HG03064 (cell line): ENCODE measurements at regions not wholly inside any gene's neighbourhood (a gene's known extent, or its start where the extent isn't known, plus 50 kb on each side); places are given as distances from the start of the nearest gene placed in this dataset.
"Not testable (repeated sequence)": the region's sequence is repeated elsewhere in the genome, so short reads cannot be mapped to it uniquely, and the experiment has no call there.

Source experiments
- ATAC-seq: cut with Tn5 transposase; IDR thresholded peaks from one replicate; pipeline ENCODE4 v1.9.1; 2021; ENCODE audit warnings: low read depth; ENCODE audit not compliant: unreplicated experiment

- ATAC-seq = no peak
Observed at GRCh38 chr12:116427200-116427930, 131.8 kb upstream of the MAP1LC3B2 start.

- ATAC-seq = no peak
Observed at GRCh38 chr12:116429826-116430360, 129.3 kb upstream of the MAP1LC3B2 start.

- no peak for ATAC-seq
Observed at GRCh38 chr12:116430911-116431565, 128.1 kb upstream of the MAP1LC3B2 start.

- no peak for ATAC-seq
Observed at GRCh38 chr12:116431677-116432300, 127.4 kb upstream of the MAP1LC3B2 start.

- no peak for ATAC-seq
Observed at GRCh38 chr12:116432314-116432750, 126.8 kb upstream of the MAP1LC3B2 start.

- no peak for ATAC-seq
Observed at GRCh38 chr12:116433249-116433648, 125.9 kb upstream of the MAP1LC3B2 start.

- ATAC-seq = no peak
Observed at GRCh38 chr12:116434155-116435011, 124.8 kb upstream of the MAP1LC3B2 start.

DNA sequence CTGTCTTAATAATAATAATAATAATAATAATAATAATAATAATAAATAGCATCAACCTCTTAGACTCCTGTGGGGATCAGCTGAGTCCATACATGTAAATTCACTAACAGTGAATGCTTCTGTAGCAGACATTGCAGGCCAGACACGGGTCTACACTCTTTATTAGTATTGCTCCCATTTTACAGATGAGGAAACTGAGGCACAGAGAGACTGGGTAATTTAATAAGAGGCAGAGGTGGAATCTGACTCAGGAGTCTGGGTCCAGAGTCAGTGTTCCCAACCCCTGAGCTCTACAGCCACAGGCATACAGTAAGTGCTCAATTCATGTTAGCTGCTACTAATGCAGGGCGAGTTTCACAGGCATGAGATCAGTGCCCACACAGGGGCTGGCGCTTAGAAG is 123.2 kb upstream of the MAP1LC3B2 start:
- no peak for ATAC-seq

DNA sequence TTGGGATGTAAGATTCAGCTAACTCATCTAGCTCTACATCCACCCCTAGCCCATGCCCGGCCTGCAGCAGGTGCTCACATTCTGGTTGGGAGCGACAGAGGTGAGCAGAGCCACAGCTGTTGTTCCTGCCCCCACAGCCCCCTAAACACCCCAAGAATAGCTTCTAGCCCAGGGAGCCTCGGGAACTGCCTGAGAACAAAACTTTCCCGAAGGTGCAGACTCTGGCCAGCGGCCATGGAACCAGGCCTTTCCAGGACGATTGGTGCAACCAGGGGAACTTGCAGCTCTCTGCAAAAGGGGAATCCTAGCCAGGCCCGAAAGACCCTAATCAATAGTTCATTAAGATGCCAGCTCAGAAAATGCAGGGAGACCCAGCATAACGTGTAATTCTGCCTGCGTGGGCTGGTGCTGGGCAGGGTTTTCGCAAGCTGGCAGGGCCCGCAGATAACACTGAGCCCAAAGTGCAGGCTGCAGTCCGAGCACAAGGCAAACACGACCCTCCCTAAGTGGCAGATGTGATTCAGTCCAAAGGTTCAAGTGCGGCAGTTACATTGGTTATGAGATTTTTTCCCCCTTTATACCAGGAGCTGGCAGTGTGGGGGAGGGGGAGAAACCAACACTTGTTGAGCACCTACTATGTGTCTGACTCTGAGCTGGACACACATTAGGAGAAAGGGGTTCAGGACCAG is 122.5 kb upstream of the MAP1LC3B2 start:
- ATAC-seq = no peak

DNA sequence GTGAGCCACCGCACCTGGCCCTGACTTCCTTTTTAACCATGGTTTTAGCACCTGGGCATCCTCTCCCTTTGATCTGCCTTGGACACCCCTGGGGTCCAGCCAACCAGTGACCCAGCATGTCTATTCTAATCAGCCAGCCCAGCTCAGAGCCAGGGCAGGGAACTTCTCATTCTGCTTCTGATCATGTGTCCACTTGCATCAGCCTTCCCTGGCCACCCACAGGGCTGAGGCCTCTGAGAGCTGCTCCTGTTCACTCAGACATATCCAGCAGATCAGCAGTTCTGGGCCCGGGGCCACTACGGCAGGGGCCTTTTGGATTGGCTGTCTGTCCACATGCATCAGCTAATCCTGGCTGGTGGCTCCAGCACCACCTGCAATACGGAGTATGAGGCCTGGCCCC is 117.9 kb upstream of the MAP1LC3B2 start:
- ATAC-seq = no peak

- ATAC-seq = no peak
Observed at GRCh38 chr12:116442304-116442703, 116.9 kb upstream of the MAP1LC3B2 start.

DNA sequence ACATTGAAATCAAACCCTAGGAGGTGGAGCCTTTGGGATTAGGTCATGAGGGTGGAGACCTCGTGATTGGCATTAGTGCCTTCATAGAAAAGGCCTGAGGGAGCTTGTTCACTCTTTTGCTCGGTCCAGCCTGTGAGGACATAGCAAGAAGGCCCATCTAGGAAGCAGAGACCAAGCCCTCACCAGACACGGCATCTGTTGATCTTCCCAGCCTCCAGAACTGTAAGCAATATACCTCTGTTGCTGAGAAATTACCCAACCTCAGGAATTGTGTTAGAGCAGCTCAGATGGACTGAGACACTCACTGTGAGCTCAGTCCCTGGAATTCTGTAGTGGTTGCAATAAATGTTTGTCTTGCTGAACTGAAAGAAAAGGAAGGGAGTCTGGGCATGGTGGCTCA is 116.2 kb upstream of the MAP1LC3B2 start:
- no peak for ATAC-seq

GRCh38 chr12:116443821-116444589 is 115.2 kb upstream of the MAP1LC3B2 start:
- no peak for ATAC-seq

DNA sequence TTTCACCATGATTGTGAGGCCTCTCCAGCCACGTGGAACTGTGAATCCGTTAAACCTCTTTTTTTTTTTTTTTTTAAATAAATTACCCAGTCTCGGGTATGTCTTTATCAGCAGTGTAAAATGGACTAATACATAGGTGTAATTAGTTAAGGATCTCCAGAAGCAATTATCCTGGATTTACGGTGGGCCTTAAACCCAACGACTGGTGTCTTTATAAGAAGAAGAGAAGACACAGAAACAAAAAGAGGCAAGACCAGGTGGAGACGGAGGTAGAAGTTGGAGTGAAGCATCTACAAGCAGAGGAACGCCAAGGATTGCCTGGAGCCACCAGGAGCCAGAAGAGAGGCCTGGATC is 114.6 kb upstream of the MAP1LC3B2 start:
- ATAC-seq = no peak

GRCh38 chr12:116448165-116448739 is 110.9 kb upstream of the MAP1LC3B2 start:
- ATAC-seq = no peak

GRCh38 chr12:116450406-116450910 is 108.7 kb upstream of the MAP1LC3B2 start:
- ATAC-seq = no peak

GRCh38 chr12:116452975-116453374 is 106.2 kb upstream of the MAP1LC3B2 start:
- ATAC-seq = not testable (repeated sequence)

DNA sequence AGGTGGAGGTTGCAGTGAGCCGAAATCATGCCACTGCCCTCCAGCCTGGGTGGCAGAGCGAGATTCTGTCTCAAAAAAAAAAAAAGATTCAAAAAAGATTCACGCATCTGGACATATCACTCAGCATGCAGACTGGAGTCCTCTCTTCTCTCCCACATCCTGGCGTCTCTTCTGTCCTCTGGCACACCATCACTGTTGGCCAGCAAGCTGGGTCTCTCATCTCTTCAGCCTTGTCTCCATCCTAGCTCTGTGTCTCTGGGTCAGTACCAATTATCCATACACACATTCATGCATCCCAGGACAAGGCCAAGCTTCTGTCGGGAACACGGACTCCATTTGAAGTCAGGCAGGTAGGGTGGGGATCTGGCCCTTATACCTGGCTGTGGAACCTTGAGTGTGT is 105.5 kb upstream of the MAP1LC3B2 start:
- no peak for ATAC-seq

GRCh38 chr12:116454076-116454475 is 105.1 kb upstream of the MAP1LC3B2 start:
- no peak for ATAC-seq
